Activated CD8-positive, alpha-beta memory T cell treated with anti-CD3 and anti-CD28 coated beads, Interleukin-2, amount 50 U/mL, for 48 hours (primary cell): ENCODE measurements at regions not wholly inside any gene's neighbourhood (a gene's known extent, or its start where the extent isn't known, plus 50 kb on each side); places are given as distances from the start of the nearest gene placed in this dataset.
"Not testable (repeated sequence)": the region's sequence is repeated elsewhere in the genome, so short reads cannot be mapped to it uniquely, and the experiment has no call there.

Source experiments
- DNase-seq: peaks from one replicate; pipeline ENCODE4 v3.0.0-alpha.2; 2020

GRCh38 chr1:60949154-60949825, 133.1 kb upstream of the NFIA start:
- DNase-seq, result no peak

GRCh38 chr1:60948486-60948885, 133.9 kb upstream of the NFIA start:
- DNase-seq, result no peak

DNA sequence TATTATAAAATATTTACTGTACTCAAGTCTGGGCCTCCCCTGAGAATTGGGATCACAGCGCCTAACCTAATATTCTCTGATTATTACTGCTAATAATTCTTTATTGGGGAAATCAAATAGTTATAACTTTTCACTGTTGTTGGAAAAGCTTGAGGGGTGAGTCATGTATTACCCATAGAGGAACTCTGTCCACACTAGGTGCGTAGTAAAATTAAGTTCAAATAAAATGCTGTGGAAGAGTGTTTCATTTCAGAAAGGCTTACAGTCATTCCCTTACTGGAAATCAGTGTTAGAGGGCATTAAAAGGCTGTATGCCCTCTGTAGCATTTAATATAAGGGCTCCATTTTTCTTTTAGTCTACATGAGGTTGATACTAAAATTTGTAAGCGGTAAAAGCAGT, 135.0 kb upstream of the NFIA start:
- no peak for DNase-seq

DNA sequence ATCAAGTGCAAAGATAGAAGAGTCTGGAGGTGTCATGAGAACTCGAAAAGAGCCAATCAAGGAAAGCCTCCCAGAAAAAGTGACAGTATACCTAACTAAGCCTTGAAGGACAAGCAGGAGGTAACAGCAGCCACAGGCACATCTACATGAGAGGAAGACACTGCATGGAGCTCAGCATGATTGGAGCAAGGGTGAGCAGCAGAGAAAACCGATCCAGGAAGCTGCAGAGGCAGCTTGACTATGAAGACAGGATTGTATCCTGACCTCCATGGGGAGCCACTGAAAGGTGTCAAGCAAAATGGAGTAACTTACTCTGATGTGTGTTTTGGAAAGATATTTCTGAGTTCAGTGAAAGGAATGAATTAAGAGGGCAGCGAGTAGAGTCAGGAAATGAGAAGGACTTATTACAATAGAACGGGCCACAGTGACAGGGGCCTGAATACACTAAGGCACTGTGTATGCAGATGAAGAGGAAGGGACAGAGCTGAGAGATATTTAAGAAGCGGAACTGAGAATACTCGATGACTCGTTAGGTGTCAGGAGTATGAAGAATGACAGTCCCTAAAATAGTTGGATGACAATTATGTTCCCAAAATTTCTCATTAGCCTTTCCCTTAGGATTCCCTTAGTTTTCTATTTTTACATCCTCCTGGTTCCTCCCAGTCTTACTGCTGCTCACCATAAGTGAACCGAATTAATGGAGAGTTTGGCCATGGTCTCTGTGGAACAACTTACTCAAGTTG, 139.3 kb upstream of the NFIA start:
- no peak for DNase-seq

DNA sequence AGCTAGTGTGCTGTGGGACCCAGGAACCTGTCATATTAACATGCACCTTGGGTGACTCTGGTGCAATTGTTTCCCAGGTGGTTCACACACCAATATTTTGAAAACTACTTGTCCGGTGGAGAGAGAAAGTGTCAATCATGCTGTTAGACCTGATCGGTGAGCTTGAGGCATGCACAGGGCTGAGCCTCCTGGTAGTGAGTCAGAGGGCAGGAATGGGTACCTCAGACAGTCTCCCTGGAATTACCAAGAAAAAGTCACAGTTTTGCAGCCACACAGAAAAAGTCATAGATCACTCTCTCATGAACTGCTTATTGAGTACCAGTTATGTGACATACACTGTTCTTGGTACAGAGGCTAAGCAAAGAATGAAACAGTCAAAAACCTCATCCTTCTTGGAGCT, 140.1 kb upstream of the NFIA start:
- DNase-seq, result no peak

DNA sequence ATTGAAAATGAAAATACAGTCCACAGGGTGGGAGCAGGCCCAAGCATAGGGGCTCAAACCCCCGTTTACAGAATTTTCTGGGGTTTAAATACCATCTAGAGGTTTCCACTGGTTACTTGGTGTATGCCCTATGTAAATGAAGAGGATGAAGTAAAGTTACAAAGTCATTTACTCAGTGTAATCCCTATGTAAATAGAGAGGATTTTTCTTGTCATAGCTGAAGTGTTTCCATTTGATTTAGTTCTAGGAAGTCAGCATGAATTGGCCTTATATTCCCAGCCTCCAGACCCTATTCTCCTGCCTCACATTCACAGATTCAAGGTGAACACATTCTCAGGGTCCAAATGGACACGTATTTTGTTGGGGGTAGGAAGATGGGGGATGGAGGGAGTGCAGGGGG, 141.7 kb upstream of the NFIA start:
- DNase-seq, result not testable (repeated sequence)

GRCh38 chr1:60937720-60938119, 144.6 kb upstream of the NFIA start:
- DNase-seq, result no peak

GRCh38 chr1:60936591-60937342, 145.6 kb upstream of the NFIA start:
- DNase-seq, result no peak

DNA sequence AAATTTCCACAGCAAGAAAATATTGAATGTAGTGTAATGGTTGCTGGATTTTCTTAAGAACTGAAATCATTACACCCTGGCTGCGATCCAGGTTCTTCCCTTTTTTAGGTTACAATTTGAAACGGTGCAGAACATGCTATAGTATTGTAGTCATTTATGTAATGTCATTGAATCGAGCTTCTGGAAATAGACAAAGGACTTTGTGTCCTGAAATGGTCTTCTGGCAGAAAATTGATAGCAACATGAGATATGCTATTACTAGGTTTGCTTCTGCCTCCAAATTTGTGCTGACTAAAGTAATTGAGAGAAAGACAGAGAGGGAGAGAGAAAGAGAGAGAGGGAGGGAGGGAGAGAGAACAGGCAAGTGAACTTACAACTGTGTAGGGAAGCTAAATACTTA, 146.2 kb upstream of the NFIA start:
- no peak for DNase-seq

GRCh38 chr1:60935599-60936110, 146.7 kb upstream of the NFIA start:
- DNase-seq, result no peak

GRCh38 chr1:60930130-60930529, 152.2 kb upstream of the NFIA start:
- no peak for DNase-seq

GRCh38 chr1:60924964-60925798, 157.2 kb upstream of the NFIA start:
- no peak for DNase-seq

DNA sequence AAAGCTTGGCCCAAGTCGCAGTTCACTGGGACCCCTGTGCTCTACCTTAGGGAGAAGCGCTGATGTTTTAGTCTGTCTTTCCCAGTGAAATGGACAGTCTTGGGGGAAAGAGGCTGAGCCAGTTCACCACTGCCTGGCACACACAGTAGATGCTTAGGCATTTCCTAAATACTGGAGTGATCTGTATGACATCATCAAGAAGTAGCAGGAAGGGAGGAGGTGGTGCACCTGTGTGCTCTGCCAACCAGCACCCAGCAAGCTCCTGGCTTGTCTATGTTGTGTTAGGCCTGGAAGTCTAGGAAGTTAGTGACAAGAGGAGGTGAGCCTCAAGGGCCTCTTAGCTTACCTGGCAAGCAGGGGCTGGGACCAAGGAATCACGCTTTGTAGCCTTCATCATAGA, 158.2 kb upstream of the NFIA start:
- DNase-seq, result no peak

DNA sequence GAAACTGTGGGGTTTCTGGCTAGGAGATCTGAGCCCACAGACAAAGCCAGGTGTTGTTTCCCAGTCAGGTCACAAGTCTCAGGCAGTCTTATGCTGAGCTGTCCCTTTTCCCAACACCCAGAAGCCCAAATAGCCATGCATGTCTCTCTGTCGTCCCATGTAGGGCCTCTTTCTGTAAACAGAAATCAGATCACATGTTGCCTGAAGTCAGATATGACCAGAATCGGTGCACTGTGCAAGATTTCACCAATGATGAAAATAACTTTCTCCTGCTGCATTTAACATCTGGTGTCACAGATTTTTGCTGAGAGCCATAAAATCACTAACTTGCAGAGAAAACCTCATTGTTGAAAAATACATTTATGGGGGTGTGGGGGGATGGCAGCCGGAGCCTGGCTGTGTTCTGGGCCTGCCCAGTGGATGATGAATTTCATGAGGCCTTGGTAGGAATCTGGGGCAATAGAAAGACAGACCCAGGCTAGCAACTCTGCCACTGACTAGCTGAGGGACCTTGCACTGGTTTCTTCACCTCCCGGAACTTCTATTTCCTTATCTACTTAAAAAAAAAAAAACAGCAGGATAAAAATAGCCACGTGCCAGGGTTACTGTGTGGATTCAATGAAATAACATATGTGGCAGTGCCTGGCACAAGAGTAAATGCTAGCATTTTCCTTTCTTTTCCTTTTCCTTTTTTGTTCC, 158.8 kb upstream of the NFIA start:
- DNase-seq, result no peak

GRCh38 chr1:60922304-60922703, 160.1 kb upstream of the NFIA start:
- DNase-seq, result no peak

- no peak for DNase-seq
Observed at GRCh38 chr1:60921175-60921574, 161.2 kb upstream of the NFIA start.

- no peak for DNase-seq
Observed at GRCh38 chr1:60920561-60920960, 161.8 kb upstream of the NFIA start.

- DNase-seq, result no peak
Observed at GRCh38 chr1:60918867-60919266, 163.5 kb upstream of the NFIA start.

- no peak for DNase-seq
Observed at GRCh38 chr1:60916906-60917305, 165.5 kb upstream of the NFIA start.

GRCh38 chr1:60916199-60916598, 166.2 kb upstream of the NFIA start:
- DNase-seq, result no peak

DNA sequence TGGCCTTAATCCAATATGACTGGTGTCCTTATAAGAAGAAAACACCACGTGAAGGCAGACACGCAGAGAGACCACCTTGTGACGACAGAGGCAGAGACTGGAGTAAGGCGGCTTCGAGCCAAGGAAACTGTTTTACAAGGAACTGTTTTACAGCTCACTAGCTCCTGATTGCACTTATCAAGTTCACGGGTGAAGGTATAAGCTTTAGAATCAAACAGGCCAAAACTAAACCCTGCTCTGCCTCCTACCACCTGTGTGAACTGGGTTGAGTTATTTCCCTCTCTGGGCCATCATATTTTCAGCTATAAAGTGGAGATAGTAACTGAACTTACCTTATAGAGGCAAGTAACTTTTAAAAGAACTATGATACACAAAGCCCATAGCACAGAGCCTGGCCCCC, 166.9 kb upstream of the NFIA start:
- DNase-seq, result no peak

- DNase-seq, result no peak
Observed at GRCh38 chr1:60914982-60915381, 167.4 kb upstream of the NFIA start.
